ENCODE measurements at regions not wholly inside any gene's neighbourhood (a gene's known extent, or its start where the extent isn't known, plus 50 kb on each side); places are given as distances from the start of the nearest gene placed in this dataset.

GRCh38 chr2:228838819-228839218 is 432.3 kb downstream of the PID1 start:
- no peaks in the 10 kb centered on the region for H3K27me3 ChIP-seq (ENCODE audit: low read depth, low read length)
- no peaks in the 10 kb centered on the region for H3K9me3 ChIP-seq (ENCODE audit: control insufficient read depth in 1 of 2, low read length in 2 of 2)
- no peak overlapping the region for H3K27ac ChIP-seq (ENCODE audit: low read length)
- H3K4me3 ChIP-seq (ENCODE audit: low read depth in 1 of 2, low read length in 2 of 2) = no peak overlapping the region
- no peaks in the 10 kb centered on the region for H3K36me3 ChIP-seq (ENCODE audit: control insufficient read depth in 1 of 2, insufficient read depth in 2 of 2, low read length in 2 of 2)
- no peaks in the 10 kb centered on the region for H3K4me1 ChIP-seq (ENCODE audit: control insufficient read depth in 1 of 2, insufficient read depth in 2 of 2, low read length in 2 of 2)

GRCh38 chr2:228828397-228828796 is 442.7 kb downstream of the PID1 start:
- no peaks in the 10 kb centered on the region for H3K4me1 ChIP-seq (ENCODE audit: control insufficient read depth in 1 of 2, insufficient read depth in 2 of 2, low read length in 2 of 2)
- no peaks in the 10 kb centered on the region for H3K36me3 ChIP-seq (ENCODE audit: control insufficient read depth in 1 of 2, insufficient read depth in 2 of 2, low read length in 2 of 2)
- no peak overlapping the region for H3K27ac ChIP-seq (ENCODE audit: low read length)
- no peak overlapping the region for H3K4me3 ChIP-seq (ENCODE audit: low read depth in 1 of 2, low read length in 2 of 2)
- H3K27me3 ChIP-seq (ENCODE audit: low read depth, low read length) = no peaks in the 10 kb centered on the region
- peaks cover 0 to 3% of the 10 kb centered on the region in 2 donors for H3K9me3 ChIP-seq (ENCODE audit: control insufficient read depth in 1 of 2, low read length in 2 of 2)

DNA sequence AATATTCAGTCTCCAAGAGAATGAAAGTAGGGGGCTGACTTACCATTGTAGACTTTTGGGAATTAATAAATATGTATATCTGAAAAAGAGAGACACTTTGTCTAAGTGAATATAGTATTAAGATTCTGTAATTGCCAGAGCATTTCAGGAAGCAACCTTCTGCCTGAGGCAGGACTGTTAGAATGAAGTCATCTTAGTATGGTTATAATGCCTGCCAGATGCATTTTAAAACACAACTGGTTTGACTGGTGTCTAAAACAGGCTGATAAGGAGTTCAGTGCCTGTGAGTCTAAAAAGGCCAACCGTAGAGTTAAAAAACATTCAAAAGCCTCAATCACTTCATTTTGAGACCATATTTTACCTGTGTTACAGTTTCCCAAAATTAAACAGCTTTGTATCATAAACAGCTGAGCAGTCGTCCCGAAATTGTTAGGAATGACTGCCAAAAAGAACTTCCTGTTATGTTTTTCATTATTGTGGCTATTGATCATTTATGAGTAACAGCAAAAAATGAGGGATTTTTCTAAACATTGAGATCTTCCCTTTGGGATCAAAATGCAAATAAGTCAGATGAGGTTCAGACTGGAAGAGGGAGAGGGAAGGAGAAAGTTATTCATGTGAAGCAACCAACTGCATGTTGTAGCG is 443.9 kb downstream of the PID1 start:
- H3K9me3 ChIP-seq (ENCODE audit: control insufficient read depth in 1 of 2, low read length in 2 of 2) = peaks cover 0 to 3% of the 10 kb centered on the region in 2 donors
- H3K27me3 ChIP-seq (ENCODE audit: low read depth, low read length) = no peaks in the 10 kb centered on the region
- no peaks in the 10 kb centered on the region for H3K4me1 ChIP-seq (ENCODE audit: control insufficient read depth in 1 of 2, insufficient read depth in 2 of 2, low read length in 2 of 2)
- H3K27ac ChIP-seq (ENCODE audit: low read length) = no peak overlapping the region
- H3K4me3 ChIP-seq (ENCODE audit: low read depth in 1 of 2, low read length in 2 of 2) = no peak overlapping the region
- no peaks in the 10 kb centered on the region for H3K36me3 ChIP-seq (ENCODE audit: control insufficient read depth in 1 of 2, insufficient read depth in 2 of 2, low read length in 2 of 2)

GRCh38 chr2:228819701-228820100 is 451.4 kb downstream of the PID1 start:
- no peaks in the 10 kb centered on the region for H3K36me3 ChIP-seq (ENCODE audit: control insufficient read depth in 1 of 2, insufficient read depth in 2 of 2, low read length in 2 of 2)

GRCh38 chr2:228802181-228803071 is 468.7 kb downstream of the PID1 start:
- Histone ChIP-seq H3K9me3 (ENCODE audit: control insufficient read depth in 1 of 2, low read length in 2 of 2) (peaks cover 0 to 6% of the 10 kb centered on the region in 2 donors), H3K27me3 (ENCODE audit: low read depth, low read length) (no peaks in the 10 kb centered on the region), H3K27ac (ENCODE audit: low read length) (no peak overlapping the region)

More at GRCh38 chr2:228819701-228820100, 451.4 kb downstream of the PID1 start:
- no peaks in the 10 kb centered on the region for H3K4me1 ChIP-seq (ENCODE audit: control insufficient read depth in 1 of 2, insufficient read depth in 2 of 2, low read length in 2 of 2)
- no peak overlapping the region for H3K27ac ChIP-seq (ENCODE audit: low read length)
- H3K9me3 ChIP-seq (ENCODE audit: control insufficient read depth in 1 of 2, low read length in 2 of 2) = no peaks in the 10 kb centered on the region
- no peak overlapping the region for H3K4me3 ChIP-seq (ENCODE audit: low read depth in 1 of 2, low read length in 2 of 2)
- no peaks in the 10 kb centered on the region for H3K27me3 ChIP-seq (ENCODE audit: low read depth, low read length)

GRCh38 chr2:228801451-228801850 is 469.6 kb downstream of the PID1 start:
- Histone ChIP-seq H3K9me3 (ENCODE audit: control insufficient read depth in 1 of 2, low read length in 2 of 2) (peaks cover 0 to 6% of the 10 kb centered on the region in 2 donors), H3K27me3 (ENCODE audit: low read depth, low read length) (no peaks in the 10 kb centered on the region), H3K4me3 (ENCODE audit: low read depth in 1 of 2, low read length in 2 of 2) (no peak overlapping the region), H3K4me1 (ENCODE audit: control insufficient read depth in 1 of 2, insufficient read depth in 2 of 2, low read length in 2 of 2) (no peaks in the 10 kb centered on the region), H3K27ac (ENCODE audit: low read length) (no peak overlapping the region), H3K36me3 (ENCODE audit: control insufficient read depth in 1 of 2, insufficient read depth in 2 of 2, low read length in 2 of 2) (no peaks in the 10 kb centered on the region)

More at GRCh38 chr2:228802181-228803071, 468.7 kb downstream of the PID1 start:
- no peaks in the 10 kb centered on the region for H3K36me3 ChIP-seq (ENCODE audit: control insufficient read depth in 1 of 2, insufficient read depth in 2 of 2, low read length in 2 of 2)
- H3K4me3 ChIP-seq (ENCODE audit: low read depth in 1 of 2, low read length in 2 of 2) = no peak overlapping the region
- H3K4me1 ChIP-seq (ENCODE audit: control insufficient read depth in 1 of 2, insufficient read depth in 2 of 2, low read length in 2 of 2) = no peaks in the 10 kb centered on the region

- Histone ChIP-seq H3K36me3 (ENCODE audit: control insufficient read depth in 1 of 2, insufficient read depth in 2 of 2, low read length in 2 of 2) (no peaks in the 10 kb centered on the region), H3K4me1 (ENCODE audit: control insufficient read depth in 1 of 2, insufficient read depth in 2 of 2, low read length in 2 of 2) (no peaks in the 10 kb centered on the region), H3K27me3 (ENCODE audit: low read depth, low read length) (no peaks in the 10 kb centered on the region), H3K27ac (ENCODE audit: low read length) (no peak overlapping the region), H3K9me3 (ENCODE audit: control insufficient read depth in 1 of 2, low read length in 2 of 2) (peaks cover 0 to 6% of the 10 kb centered on the region in 2 donors), H3K4me3 (ENCODE audit: low read depth in 1 of 2, low read length in 2 of 2) (no peak overlapping the region)
Observed at GRCh38 chr2:228799208-228799588, 471.9 kb downstream of the PID1 start.

DNA sequence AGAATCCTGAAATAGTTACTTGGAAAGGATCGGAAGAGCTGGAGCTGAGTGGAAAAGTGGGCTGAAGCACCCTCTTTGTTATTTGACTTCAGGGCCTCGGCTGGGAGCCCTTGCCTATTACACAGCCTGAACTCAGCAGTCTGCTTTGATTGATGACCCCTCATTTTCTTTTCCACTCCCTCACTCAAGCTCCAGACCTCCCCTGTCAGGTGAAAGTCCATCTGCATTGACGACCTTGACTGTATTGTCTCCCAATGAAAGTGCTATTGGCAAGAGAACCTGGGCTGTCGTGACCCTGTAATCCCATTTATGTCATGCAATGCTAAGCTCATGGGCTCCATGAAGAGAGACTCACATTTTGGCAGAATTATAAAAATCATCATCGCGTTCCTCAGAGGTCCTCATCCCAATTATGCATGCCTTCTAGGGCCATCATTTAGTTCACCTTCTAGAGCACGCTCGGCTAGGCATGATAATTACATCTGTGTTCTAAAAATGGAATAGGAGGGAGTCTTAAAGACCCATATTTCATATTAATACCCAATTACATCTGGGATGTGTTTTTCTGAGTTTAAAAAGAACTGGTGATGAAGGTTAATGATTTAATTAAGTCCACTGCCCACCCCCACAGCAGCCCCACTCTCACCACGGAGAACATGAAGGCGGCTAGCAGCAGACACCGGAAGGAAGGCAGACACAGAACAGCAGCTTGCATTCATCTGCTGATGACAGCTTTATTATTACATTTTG is 472.5 kb downstream of the PID1 start:
- H3K9me3 ChIP-seq (ENCODE audit: control insufficient read depth in 1 of 2, low read length in 2 of 2) = peaks cover 0 to 6% of the 10 kb centered on the region in 2 donors
- H3K27me3 ChIP-seq (ENCODE audit: low read depth, low read length) = no peaks in the 10 kb centered on the region
- no peak overlapping the region for H3K4me3 ChIP-seq (ENCODE audit: low read depth in 1 of 2, low read length in 2 of 2)
- H3K27ac ChIP-seq (ENCODE audit: low read length) = no peak overlapping the region
- H3K36me3 ChIP-seq (ENCODE audit: control insufficient read depth in 1 of 2, insufficient read depth in 2 of 2, low read length in 2 of 2) = no peaks in the 10 kb centered on the region
- no peaks in the 10 kb centered on the region for H3K4me1 ChIP-seq (ENCODE audit: control insufficient read depth in 1 of 2, insufficient read depth in 2 of 2, low read length in 2 of 2)

DNA sequence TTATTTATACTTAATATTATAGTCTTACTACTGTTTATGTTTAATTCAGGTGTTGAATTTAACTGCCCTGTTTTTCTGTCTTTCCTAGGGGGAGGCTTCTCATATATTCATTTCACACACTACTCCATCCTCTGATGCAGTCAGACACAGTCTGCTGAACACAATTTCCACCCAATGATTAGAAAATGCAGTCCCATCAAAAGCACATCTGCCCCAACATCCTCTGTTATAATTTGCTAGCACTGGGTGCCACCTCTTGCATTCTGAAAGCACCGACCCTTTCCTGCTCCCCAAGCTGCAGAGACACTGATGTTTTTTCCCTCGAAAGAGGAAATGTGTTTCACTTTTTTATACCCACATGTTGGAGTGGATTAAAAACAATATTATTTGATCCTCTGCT is 474.7 kb downstream of the PID1 start:
- no peaks in the 10 kb centered on the region for H3K27me3 ChIP-seq (ENCODE audit: low read depth, low read length)
- H3K4me1 ChIP-seq (ENCODE audit: control insufficient read depth in 1 of 2, insufficient read depth in 2 of 2, low read length in 2 of 2) = no peaks in the 10 kb centered on the region
- no peak overlapping the region for H3K4me3 ChIP-seq (ENCODE audit: low read depth in 1 of 2, low read length in 2 of 2)
- peaks cover 0 to 6% of the 10 kb centered on the region in 2 donors for H3K9me3 ChIP-seq (ENCODE audit: control insufficient read depth in 1 of 2, low read length in 2 of 2)
- H3K36me3 ChIP-seq (ENCODE audit: control insufficient read depth in 1 of 2, insufficient read depth in 2 of 2, low read length in 2 of 2) = no peaks in the 10 kb centered on the region
- no peak overlapping the region for H3K27ac ChIP-seq (ENCODE audit: low read length)

DNA sequence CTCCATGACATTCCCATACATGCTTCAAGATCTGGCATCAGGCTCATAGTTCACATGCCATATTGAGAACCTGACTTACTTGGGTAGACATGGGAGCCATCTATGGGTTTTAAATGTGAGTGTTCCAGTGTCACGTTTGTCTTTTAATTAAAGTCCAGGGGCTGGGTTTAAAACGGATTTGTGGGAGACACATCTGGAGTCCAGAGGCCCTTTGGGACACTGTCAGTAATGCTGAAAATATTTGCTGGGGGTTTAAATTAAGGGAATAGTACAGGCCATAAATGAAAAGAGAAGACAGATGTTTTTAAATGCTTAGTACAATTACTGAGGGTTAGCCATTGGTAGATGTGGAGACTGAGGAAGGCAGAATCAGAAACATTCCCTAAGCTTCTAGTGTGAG is 478.0 kb downstream of the PID1 start:
- Histone ChIP-seq H3K4me1 (ENCODE audit: control insufficient read depth in 1 of 2, insufficient read depth in 2 of 2, low read length in 2 of 2) (no peaks in the 10 kb centered on the region), H3K36me3 (ENCODE audit: control insufficient read depth in 1 of 2, insufficient read depth in 2 of 2, low read length in 2 of 2) (no peaks in the 10 kb centered on the region), H3K9me3 (ENCODE audit: control insufficient read depth in 1 of 2, low read length in 2 of 2) (no peaks in the 10 kb centered on the region), H3K27ac (ENCODE audit: low read length) (no peak overlapping the region), H3K27me3 (ENCODE audit: low read depth, low read length) (no peaks in the 10 kb centered on the region), H3K4me3 (ENCODE audit: low read depth in 1 of 2, low read length in 2 of 2) (no peak overlapping the region)

DNA sequence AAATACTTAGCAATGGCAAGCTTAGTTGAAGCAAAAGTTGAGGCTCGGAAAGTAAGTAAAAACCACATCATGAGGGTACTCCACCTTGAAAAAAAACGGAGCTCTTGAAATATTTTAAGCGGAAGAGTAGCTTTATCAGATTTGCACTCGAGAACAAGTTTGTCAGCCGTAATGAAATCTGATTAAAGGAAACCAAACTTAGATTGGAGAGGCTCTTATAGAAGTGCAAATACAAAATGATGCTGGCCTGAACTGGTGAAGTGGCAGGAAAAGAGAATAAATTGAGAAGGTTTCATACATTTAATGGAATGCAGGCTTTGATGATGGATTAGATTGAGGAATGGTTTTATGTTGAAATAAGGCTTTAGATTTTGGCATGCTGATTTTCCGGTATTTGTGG is 484.2 kb downstream of the PID1 start:
- H3K27ac ChIP-seq (ENCODE audit: low read length) = no peak overlapping the region

More for the DNA sequence above, 484.2 kb downstream of the PID1 start:
- Histone ChIP-seq H3K4me3 (ENCODE audit: low read depth in 1 of 2, low read length in 2 of 2) (no peak overlapping the region), H3K9me3 (ENCODE audit: control insufficient read depth in 1 of 2, low read length in 2 of 2) (no peaks in the 10 kb centered on the region), H3K36me3 (ENCODE audit: control insufficient read depth in 1 of 2, insufficient read depth in 2 of 2, low read length in 2 of 2) (no peaks in the 10 kb centered on the region), H3K4me1 (ENCODE audit: control insufficient read depth in 1 of 2, insufficient read depth in 2 of 2, low read length in 2 of 2) (no peaks in the 10 kb centered on the region), H3K27me3 (ENCODE audit: low read depth, low read length) (no peaks in the 10 kb centered on the region)
